ENCODE measurements at regions not wholly inside any gene's neighbourhood (a gene's known extent, or its start where the extent isn't known, plus 50 kb on each side); places are given as distances from the start of the nearest gene placed in this dataset. TPM values are rescaled to one million over a fixed set of nuclear protein-coding genes. Genes with fewer than 3 reads are reported as not detected.

GRCh38 chr10:7464691-7465090 is 53.9 kb upstream of the SFMBT2 start (continued):
- TF ChIP-seq, protein P1, sequence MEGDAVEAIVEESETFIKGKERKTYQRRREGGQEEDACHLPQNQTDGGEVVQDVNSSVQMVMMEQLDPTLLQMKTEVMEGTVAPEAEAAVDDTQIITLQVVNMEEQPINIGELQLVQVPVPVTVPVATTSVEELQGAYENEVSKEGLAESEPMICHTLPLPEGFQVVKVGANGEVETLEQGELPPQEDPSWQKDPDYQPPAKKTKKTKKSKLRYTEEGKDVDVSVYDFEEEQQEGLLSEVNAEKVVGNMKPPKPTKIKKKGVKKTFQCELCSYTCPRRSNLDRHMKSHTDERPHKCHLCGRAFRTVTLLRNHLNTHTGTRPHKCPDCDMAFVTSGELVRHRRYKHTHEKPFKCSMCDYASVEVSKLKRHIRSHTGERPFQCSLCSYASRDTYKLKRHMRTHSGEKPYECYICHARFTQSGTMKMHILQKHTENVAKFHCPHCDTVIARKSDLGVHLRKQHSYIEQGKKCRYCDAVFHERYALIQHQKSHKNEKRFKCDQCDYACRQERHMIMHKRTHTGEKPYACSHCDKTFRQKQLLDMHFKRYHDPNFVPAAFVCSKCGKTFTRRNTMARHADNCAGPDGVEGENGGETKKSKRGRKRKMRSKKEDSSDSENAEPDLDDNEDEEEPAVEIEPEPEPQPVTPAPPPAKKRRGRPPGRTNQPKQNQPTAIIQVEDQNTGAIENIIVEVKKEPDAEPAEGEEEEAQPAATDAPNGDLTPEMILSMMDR (IDR thresholded peaks at IDR 0.05; ENCODE audit: control extremely low read depth in 1 of 3, insufficient read depth in 1 of 3, low read depth in 1 of 3, low read length in 3 of 3), result no peak
- TF ChIP-seq BRCA1 (IDR thresholded peaks at IDR 0.05; ENCODE audit: low read depth, low read length), result no peak
- no peak for TF ChIP-seq CEBPB (IDR thresholded peaks at IDR 0.05; ENCODE audit: low read depth, low read length)
- TF ChIP-seq SRF (IDR thresholded peaks at IDR 0.05; ENCODE audit: low read depth, low read length), result no peak
- no peak for TF ChIP-seq KDM5A (IDR thresholded peaks at IDR 0.05; ENCODE audit: low read length)
- no peak for TF ChIP-seq EGR1 (IDR thresholded peaks at IDR 0.05; ENCODE audit: borderline replicate concordance, low read depth, low read length)
- TF ChIP-seq CREB1 (IDR thresholded peaks at IDR 0.05), result no peak
- no peak for TF ChIP-seq CBX5 (IDR thresholded peaks at IDR 0.05; ENCODE audit: low read depth, low read length)

Small RNA genes lying in the stretch of these regions (small RNA-seq; reads per million reads assigned to genes)
- not detected for gene RNU6-535P (ENCODE audit: insufficient read depth)

Measured in H1 (cell line).